HPDE6-E6E7 (cell line): ENCODE measurements at regions not wholly inside any gene's neighbourhood (a gene's known extent, or its start where the extent isn't known, plus 50 kb on each side); places are given as distances from the start of the nearest gene placed in this dataset.
A peak's percentile ranks its signal among the peaks of the same experiment; 100 is the strongest.

Experiments
- DNase-seq: peaks from one replicate; pipeline ENCODE4 v3.0.0; 2011; ENCODE audit warnings: missing footprints; ENCODE audit errors: extremely low spot score

DNA sequence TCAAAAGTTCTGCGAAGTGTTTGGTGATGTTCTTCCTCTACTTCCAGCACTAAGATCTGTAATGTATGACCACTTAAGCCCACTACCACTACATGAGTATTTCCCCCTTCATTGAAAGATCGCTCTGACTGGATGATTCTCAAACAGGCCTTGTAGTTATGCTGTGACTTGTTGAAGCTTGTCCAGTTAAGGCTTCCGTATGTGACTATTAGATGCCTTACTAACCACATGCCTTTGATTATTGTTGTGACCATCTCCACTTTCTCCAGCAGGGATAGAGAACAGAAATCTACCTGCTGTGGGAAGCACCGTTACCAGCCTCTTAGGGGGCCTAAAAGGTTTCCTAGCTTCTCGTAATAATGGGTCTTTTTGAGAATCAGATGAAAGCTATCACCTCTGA lies 81.1 kb downstream of the NOC3L start:
- peak; percentile 19 for DNase-seq

DNA sequence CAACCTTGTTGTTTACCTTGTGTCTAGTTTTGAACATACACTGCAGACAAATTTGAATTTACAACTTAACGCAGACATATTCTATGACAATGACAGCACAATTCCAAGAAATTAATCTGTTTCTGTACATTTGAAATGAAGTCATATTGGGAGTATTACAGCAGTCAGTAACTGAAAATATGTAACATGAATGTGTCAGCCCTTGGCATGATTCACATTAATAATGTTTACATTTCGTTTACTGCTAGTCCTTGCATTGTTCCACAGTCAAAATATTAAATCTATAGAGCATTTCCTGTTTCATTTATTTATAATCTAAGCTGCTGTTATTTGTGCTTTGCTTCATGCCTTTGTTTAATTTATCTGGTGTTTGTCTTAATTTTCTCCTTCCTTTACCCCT lies 80.4 kb downstream of the NOC3L start:
- no peak for DNase-seq
